GM21381 (cell line): ENCODE measurements at regions not wholly inside any gene's neighbourhood (a gene's known extent, or its start where the extent isn't known, plus 50 kb on each side); places are given as distances from the start of the nearest gene placed in this dataset.
"Not testable (repeated sequence)": the region's sequence is repeated elsewhere in the genome, so short reads cannot be mapped to it uniquely, and the experiment has no call there.

Experiments
- ATAC-seq: cut with Tn5 transposase; IDR thresholded peaks from one replicate; pipeline ENCODE4 v1.9.1; 2021; ENCODE audit warnings: mild to moderate bottlenecking, moderate library complexity; ENCODE audit not compliant: unreplicated experiment

- no peak for ATAC-seq
These were observed 206.4 kb downstream of the BLID start for GRCh38 chr11:121909596-121909995.

- no peak for ATAC-seq
These were observed 208.6 kb downstream of the BLID start for GRCh38 chr11:121907379-121907778.

GRCh38 chr11:121904148-121904547, 211.9 kb downstream of the BLID start:
- no peak for ATAC-seq

- ATAC-seq: no peak
These were observed 214.1 kb downstream of the BLID start for GRCh38 chr11:121901886-121902285.

GRCh38 chr11:121901417-121901816, 214.6 kb downstream of the BLID start:
- not testable (repeated sequence) for ATAC-seq

- no peak for ATAC-seq
These were observed 216.5 kb downstream of the BLID start for GRCh38 chr11:121899520-121899919.

- no peak for ATAC-seq
These were observed 217.1 kb downstream of the BLID start for GRCh38 chr11:121898903-121899302.

- no peak for ATAC-seq
These were observed 220.1 kb downstream of the BLID start for GRCh38 chr11:121895919-121896318.

GRCh38 chr11:121894581-121894980, 221.4 kb downstream of the BLID start:
- ATAC-seq: no peak

GRCh38 chr11:121892863-121893262, 223.2 kb downstream of the BLID start:
- no peak for ATAC-seq

GRCh38 chr11:121892131-121892681, 223.8 kb downstream of the BLID start:
- ATAC-seq: no peak

- no peak for ATAC-seq
These were observed 225.0 kb downstream of the BLID start for GRCh38 chr11:121890946-121891515.

GRCh38 chr11:121890377-121890776, 225.6 kb downstream of the BLID start:
- no peak for ATAC-seq

- no peak for ATAC-seq
These were observed 226.1 kb downstream of the BLID start for GRCh38 chr11:121889931-121890330.

- ATAC-seq: no peak
These were observed 226.8 kb downstream of the BLID start for GRCh38 chr11:121889186-121889585.

- no peak for ATAC-seq
These were observed 227.9 kb downstream of the BLID start for GRCh38 chr11:121887976-121888557.

- no peak for ATAC-seq
These were observed 228.4 kb downstream of the BLID start for GRCh38 chr11:121887569-121887968.

- ATAC-seq: no peak
These were observed 229.0 kb downstream of the BLID start for GRCh38 chr11:121886996-121887395.

GRCh38 chr11:121886005-121886734, 229.8 kb downstream of the BLID start:
- ATAC-seq: no peak

- no peak for ATAC-seq
These were observed 231.4 kb downstream of the BLID start for GRCh38 chr11:121884626-121885025.

GRCh38 chr11:121881806-121882205, 234.2 kb downstream of the BLID start:
- no peak for ATAC-seq

- no peak for ATAC-seq
These were observed 238.9 kb downstream of the BLID start for GRCh38 chr11:121877152-121877551.
